ENCODE measurements at regions not wholly inside any gene's neighbourhood (a gene's known extent, or its start where the extent isn't known, plus 50 kb on each side); places are given as distances from the start of the nearest gene placed in this dataset.

- ATAC-seq: no peak
Measured at GRCh38 chr12:70052476-70052875, 190.8 kb upstream of the CNOT2 start.

DNA sequence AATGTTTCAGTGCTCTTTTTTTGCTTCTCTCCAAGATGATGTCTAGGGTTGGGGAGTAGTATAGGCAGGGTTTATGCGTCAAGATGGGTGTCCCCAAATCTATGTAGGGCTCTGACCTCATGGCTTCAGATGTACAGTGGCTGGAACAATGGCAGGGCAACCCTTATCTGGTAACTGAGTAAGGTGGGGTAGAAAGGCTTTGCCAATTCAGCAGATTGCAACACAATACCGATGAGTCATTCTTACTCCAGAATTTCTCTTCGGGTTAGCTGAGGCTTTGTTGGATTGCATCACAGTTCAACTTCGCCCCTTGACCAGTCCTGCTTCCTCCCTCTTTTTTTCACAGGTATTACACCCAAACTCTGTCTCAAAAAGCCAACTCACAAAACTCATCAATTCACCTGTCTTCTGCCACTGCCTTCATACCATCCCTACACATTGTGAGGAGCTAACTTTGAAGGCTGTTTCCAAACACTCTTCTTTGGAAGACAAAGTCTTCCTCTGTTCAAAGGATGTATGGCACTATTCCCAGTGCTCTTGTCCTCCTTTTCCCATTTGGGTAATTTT lies 190.2 kb upstream of the CNOT2 start:
- Histone ChIP-seq H3K9me3 (no peaks in the 10 kb centered on the region), H3K4me1 (peaks cover 0 to 19% of the 10 kb centered on the region in 2 donors), H3K27me3 (no peaks in the 10 kb centered on the region), H3K36me3 (no peaks in the 10 kb centered on the region), H3K4me3 (no peak overlapping the region), H3K27ac (peak overlapping the region in 1 of 2 donors; percentile 24)
- intact Hi-C loops (cut with DNase I): no loop called here
- ATAC-seq: peak; percentile 92
- peak in 1 of 4 donors; percentile 44 for DNase-seq
- TF ChIP-seq CTCF (IDR thresholded peaks at IDR 0.05): no peak

More at GRCh38 chr12:70052476-70052875, 190.8 kb upstream of the CNOT2 start:
- Histone ChIP-seq H3K36me3 (no peaks in the 10 kb centered on the region), H3K27ac (peak overlapping the region in 1 of 2 donors; percentile 24), H3K9me3 (no peaks in the 10 kb centered on the region), H3K4me1 (peaks cover 0 to 19% of the 10 kb centered on the region in 2 donors), H3K4me3 (no peak overlapping the region), H3K27me3 (no peaks in the 10 kb centered on the region)
- no peak for TF ChIP-seq CTCF (IDR thresholded peaks at IDR 0.05)
- intact Hi-C loops (cut with DNase I): no loop called here
- no peak for DNase-seq

DNA sequence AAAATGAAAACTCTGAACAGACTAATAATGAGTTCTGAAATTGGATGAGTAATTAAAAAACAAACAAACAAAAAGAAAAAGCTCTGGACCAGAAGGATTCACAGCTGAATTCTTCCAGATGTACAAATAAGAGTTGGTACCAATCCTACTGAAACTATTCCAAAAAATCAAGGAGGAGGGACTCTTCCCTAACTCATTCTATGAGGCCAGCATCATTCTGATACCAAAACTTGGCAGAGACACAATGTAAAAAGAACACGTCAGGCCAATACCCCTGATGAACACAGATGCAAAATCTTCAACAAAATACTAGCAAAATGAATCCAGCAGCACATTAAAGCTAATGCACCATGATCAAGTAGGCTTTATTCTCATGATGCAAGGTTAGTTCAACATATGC lies 183.9 kb upstream of the CNOT2 start:
- no peaks in the 10 kb centered on the region for H3K4me1 ChIP-seq
- no peak overlapping the region for H3K4me3 ChIP-seq
- intact Hi-C loops (cut with DNase I): no loop called here
- H3K27me3 ChIP-seq: no peaks in the 10 kb centered on the region
- no peaks in the 10 kb centered on the region for H3K36me3 ChIP-seq
- no peak overlapping the region for H3K27ac ChIP-seq
- DNase-seq: no peak
- ATAC-seq: no peak
- TF ChIP-seq CTCF (IDR thresholded peaks at IDR 0.05): no peak
- H3K9me3 ChIP-seq: peaks cover 0 to 4% of the 10 kb centered on the region in 2 donors

GRCh38 chr12:70060634-70061033 lies 182.6 kb upstream of the CNOT2 start:
- Histone ChIP-seq H3K27me3 (no peaks in the 10 kb centered on the region), H3K4me3 (no peak overlapping the region), H3K27ac (no peak overlapping the region), H3K36me3 (no peaks in the 10 kb centered on the region), H3K4me1 (no peaks in the 10 kb centered on the region), H3K9me3 (peaks cover 0 to 4% of the 10 kb centered on the region in 2 donors)
- no peak for DNase-seq
- intact Hi-C loops (cut with DNase I): no loop called here
- ATAC-seq: no peak
- TF ChIP-seq CTCF (IDR thresholded peaks at IDR 0.05): no peak

- H3K27ac ChIP-seq: no peak overlapping the region
Measured at GRCh38 chr12:70068743-70069142, 174.5 kb upstream of the CNOT2 start.

More at GRCh38 chr12:70068743-70069142, 174.5 kb upstream of the CNOT2 start:
- no peak for TF ChIP-seq CTCF (IDR thresholded peaks at IDR 0.05)
- H3K4me3 ChIP-seq: no peak overlapping the region
- no peaks in the 10 kb centered on the region for H3K36me3 ChIP-seq
- H3K4me1 ChIP-seq: no peaks in the 10 kb centered on the region
- no peaks in the 10 kb centered on the region for H3K27me3 ChIP-seq
- intact Hi-C loops (cut with DNase I): no loop called here
- ATAC-seq (no peak), DNase-seq (no peak)
- H3K9me3 ChIP-seq: no peaks in the 10 kb centered on the region

All from left lung (tissue), 4 donors.